ENCODE measurements at regions not wholly inside any gene's neighbourhood (a gene's known extent, or its start where the extent isn't known, plus 50 kb on each side); places are given as distances from the start of the nearest gene placed in this dataset.

DNA sequence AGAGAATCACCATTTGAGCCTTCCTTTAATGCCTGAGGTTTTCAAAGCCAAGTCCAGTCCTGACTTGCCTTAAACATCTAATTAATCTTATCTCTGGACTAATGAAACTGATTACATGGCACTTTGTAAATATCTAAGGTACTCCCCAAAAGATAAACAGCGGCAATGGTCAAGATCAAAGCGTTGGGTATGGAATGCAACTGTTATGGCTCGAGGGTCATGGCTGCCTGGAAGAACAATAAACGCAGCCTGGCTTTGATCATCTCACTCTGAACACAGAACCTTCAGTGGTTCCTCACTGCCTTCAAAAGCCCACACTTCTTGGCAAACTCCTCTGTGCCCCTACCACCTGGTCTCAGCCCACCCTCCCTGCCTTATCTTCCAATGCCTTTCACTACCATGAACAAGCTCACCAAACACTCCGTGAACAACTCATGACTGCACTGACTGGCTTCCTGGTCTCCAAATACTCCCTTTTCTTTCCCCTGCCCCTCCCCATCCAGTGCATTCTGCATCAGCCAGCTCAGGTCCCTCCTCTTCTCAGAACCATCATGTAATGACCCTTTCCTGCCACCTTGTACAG lies 150.2 kb upstream of the NFE2L3 start:
- no peak for TF ChIP-seq POLR2AphosphoS5 (IDR thresholded peaks at IDR 0.05; ENCODE audit: borderline replicate concordance, low read depth, low read length)
- no peak for TF ChIP-seq EZH2 (IDR thresholded peaks at IDR 0.05)
- no peak for TF ChIP-seq FOXP2 (optimal IDR thresholded peaks at IDR 0.05; ENCODE audit: control extremely low read depth, extremely low read length, insufficient read depth)

All from SK-N-MC (cell line).